HG03060 (cell line): ENCODE measurements at regions not wholly inside any gene's neighbourhood (a gene's known extent, or its start where the extent isn't known, plus 50 kb on each side); places are given as distances from the start of the nearest gene placed in this dataset.
"Not testable (repeated sequence)": the region's sequence is repeated elsewhere in the genome, so short reads cannot be mapped to it uniquely, and the experiment has no call there.

Experiments
- ATAC-seq: cut with Tn5 transposase; IDR thresholded peaks from one replicate; pipeline ENCODE4 v1.9.1; 2021; ENCODE audit warnings: low read depth, moderate number of reproducible peaks; ENCODE audit not compliant: unreplicated experiment

DNA sequence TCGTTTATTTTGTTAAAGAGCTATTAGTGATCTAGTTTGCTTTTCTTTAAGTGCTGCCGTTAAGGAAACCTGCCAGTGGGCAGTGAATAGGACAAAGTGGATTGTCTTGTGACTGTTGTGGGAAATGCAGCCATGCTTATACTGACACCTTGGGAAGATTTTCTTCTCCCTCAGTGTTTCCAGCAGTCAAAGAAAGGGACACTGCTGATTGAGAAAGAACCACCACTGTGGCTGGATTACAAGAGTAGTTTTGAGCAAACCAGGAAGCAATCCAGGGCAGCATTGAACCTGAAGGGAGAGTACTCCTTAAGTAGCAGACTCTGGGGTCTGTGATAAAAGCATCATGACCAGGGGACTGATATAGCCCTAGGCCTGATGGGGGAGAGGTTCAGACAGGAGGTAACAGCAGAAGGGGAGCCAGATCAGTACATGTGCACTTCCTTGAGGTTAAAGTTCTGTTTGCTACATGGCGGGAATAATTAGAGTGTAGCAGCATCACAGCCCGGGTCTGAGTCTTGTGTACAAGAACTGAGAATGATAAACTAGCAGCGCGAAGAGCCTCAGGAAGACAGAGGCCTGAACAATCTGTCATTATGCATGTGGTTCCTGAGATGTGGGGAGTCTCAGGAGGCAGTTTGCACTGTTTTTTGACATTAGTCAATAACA, 167.8 kb downstream of the C11orf91 start:
- no peak for ATAC-seq

DNA sequence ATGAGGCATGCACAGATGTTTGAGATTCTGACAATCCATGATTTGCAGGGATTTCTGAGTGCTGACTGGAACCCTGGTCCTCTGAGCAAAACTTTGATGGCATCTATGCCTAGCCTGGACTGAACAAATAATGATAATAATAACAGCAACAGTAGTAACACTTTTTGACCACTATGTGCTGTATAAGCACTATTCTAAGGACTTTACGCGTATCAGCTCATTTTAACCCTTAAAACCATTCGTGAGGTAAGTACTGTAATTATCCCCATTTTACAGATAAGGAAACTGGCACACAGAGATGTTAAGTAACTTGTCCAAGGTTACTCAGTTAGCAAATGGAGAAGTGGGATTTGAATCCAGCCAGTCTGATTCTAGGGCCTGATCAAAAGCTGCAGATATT, 168.4 kb downstream of the C11orf91 start:
- ATAC-seq, result no peak

DNA sequence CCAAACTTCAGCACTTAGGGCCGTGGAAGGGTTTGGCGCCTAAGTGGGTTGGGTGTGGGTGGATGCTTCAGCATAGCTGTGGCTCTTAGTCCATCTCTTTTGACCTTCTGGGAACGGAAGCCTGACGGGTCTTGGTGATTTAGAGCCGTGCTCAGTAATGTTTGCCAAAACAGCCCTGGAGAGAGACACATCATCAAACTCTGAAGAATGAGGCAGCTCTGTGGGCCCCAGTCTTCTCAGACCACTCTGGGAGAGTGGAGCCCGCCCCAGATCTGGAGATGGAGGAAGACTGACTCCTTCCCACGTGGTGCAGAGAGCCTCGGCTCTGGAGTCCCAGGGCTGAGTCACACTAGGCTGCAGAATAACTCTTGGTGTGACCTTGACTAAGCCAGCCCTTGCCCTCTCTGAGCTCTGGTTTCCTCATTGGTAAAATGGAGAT, 168.9 kb downstream of the C11orf91 start:
- no peak for ATAC-seq

DNA sequence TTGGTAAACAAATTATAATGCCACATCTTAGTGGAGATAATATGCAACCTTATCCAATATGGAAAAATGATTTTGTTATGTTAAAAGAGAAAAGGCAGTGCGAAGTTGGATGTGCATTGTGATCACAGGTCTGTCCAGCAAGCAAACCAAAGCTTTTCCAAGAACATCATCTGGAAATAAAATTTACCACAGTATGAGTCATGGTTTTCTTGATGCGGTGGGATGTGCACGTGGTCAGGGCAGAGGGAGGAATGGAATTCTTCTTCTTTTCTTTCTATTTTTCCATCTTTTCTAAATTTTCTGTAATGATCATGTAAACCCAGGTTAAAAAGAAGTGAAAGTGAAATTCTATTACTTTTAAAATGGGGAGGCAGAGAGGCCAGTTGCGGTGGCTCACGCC, 169.8 kb downstream of the C11orf91 start:
- ATAC-seq, result no peak

DNA sequence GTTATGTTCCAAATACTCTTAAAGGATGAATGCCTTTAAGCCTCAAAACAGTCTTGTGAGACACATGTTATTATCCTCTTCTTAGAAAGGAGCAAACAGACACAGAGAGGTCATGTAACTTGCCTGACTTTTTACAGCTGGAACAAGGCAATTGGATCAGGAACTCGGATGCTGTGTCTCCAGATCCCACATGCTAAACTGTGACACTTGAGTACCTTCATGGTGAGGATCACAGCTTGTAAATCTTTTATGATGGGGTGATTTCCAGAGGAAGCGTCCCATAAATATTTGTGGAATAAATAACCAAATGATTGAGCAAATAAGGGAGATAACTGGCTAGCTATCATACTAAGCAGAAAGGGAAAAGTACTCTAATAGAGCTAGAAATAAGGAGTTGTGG, 171.2 kb downstream of the C11orf91 start:
- no peak for ATAC-seq

DNA sequence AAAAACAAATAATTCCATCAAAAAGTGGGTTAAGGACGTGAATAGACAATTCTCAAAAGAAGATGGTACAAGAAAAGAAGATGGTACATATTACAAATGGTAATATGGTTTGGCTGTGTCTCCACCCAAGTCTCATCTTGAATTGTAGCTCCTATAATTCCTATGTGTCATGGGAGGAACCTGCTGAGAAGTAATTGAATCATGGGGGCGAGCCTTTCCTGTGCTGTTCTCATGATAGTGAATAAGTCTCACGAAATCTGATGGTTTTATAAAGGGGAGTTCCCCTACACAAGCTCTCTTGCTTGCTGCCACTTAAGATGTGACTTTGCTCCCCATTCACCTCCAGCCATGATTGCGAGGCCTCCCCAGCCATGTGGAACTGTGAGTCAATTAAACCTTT, 172.9 kb downstream of the C11orf91 start:
- ATAC-seq, result not testable (repeated sequence)

DNA sequence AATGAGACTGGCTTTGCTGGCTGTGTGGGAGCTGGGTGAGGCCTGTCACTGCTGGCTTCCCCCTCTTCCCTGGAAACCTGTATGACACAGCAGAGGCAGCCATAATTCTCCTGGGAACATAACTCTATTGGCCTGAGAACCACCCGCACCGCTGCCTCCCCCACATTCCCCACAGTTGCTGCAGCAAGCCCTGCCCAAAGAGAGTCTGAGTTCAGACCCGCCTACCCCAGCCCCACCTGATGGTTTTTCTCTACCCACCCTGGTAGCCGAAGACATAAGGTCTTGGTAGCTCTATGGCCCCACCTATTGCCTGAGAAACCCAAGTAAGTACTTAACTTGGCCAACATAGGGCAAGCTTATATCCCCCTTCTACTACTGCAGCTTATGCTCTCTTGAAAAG, 174.8 kb downstream of the C11orf91 start:
- no peak for ATAC-seq

DNA sequence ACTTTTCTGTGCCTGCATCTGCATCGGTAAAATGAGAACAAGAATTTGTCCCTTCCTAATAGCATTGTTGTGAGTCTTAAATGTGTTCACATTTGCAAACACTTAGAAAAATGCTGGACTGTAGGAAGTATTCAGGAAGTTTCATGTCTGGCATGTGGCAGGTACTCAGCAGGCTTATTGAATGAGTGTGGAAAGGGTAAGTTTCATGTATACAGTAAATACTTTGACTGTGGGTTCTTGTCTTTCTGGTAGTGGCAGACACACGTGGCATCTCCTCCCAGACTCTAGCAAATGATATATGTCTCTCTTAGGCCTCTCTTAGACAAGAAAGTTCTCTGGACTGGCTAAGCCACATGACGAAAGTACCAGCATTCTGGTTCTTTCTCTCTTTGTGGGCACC, 179.2 kb downstream of the C11orf91 start:
- no peak for ATAC-seq

DNA sequence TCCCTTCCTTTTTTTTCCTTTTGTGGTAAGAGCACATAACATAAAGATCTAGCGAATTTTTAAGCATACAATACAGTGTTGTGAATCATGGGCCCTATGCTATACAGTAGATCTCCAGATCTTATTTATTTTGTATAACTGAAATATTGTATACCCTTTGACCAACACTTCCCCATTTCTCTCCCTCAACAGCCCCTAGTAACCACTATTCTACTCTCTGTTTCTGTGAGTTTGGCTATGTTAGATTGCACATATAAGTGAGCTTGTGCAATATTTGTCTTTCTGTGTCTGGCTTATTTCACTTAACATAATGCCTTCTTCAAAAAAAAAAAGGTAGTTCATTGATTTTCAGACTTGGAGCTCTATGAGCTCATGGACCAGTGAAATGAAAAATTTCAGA, 180.5 kb downstream of the C11orf91 start:
- no peak for ATAC-seq

DNA sequence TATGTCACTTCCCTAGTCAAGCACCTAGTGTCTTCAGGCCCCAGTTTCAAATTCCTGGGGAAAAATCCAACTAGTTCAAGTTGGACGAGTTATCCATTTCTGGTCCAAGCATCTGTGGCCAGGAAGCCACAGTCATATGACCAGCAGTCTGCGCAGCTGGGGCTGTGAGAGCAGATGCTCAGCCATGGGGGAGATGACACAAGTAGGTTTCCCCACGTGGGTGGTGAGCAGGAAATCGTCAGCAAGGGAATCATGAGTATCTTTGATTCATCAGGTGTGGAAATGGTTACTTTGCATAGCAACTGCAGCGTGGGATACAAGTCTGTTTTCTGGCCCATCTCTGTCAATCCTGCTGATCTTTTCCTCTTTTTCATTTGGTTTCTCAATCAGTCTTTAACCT, 185.3 kb downstream of the C11orf91 start:
- no peak for ATAC-seq

DNA sequence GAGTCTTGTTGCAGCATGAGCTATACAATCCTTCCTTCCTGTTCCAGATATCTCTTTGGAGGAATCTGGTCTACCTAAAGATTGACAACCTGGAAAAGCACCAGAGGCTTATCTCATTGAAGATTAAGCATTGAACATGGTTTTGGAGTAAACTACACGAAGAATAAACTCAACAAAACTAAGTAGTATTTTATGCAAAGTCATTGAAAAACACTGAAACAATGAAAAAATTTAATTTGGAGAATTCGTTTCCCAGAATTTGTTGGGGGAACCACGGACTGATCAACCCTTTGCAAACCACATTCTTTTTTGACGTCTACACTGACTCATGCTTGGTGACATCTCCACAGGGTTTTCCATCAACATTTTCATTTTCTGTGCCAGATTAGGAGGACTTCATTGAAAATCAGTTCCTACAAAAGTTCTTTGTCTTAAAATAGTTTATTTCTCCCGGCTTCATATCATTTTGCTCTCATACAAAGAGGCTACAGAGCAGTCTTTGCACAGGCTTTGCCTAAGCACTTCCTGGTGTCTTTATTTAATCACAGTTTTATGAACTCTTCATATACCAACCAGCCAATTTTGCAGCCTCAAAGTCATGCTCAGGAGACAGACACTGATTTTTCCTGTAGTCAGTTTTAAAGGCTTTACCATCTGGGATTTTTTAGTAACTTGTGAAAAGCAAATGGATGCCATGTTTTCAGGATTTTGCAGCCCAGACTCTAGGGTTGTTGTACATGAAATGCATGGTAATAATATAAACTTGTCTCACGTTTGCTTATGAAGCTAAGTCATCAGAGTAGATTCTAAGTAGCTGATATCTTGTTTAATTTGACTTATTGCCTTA, 186.3 kb downstream of the C11orf91 start:
- no peak for ATAC-seq

DNA sequence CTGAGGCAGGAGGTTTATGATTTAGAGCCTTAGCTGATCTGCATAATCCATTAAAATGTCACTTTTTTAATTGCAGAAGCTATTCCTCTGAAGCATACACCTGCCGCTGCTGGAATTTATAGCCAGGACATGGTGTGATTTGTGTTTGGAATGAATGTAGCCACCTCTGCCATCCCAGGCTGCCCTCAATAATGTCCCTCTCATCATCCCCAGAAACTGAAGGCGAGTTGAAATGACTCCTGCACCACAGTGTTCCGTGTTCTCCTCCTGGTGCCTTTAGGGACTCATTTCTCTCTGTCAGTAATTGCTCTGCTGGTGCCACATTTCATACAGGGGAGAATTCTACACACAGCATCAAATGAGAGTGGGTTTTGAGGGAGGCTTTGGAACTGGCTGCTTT, 191.0 kb downstream of the C11orf91 start:
- ATAC-seq, result no peak

DNA sequence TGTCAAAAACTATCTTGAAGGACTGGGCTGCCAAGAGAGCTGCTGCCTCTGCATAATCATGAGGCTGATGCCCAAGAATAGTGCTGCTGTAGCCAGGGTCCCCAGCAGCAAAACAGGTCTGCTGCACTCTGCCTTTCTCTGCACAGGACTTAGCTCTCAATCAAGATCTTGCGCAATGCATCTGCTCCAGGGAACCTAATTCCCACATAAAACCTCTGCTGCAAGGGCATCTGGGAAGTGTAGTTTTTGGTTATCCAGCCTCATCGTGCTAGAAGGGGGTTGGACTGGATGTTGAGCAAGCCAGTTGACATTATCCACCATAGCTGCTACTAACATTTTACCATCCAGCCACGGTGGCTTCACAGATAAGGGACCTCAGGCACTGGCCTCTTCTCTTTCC, 192.7 kb downstream of the C11orf91 start:
- no peak for ATAC-seq

DNA sequence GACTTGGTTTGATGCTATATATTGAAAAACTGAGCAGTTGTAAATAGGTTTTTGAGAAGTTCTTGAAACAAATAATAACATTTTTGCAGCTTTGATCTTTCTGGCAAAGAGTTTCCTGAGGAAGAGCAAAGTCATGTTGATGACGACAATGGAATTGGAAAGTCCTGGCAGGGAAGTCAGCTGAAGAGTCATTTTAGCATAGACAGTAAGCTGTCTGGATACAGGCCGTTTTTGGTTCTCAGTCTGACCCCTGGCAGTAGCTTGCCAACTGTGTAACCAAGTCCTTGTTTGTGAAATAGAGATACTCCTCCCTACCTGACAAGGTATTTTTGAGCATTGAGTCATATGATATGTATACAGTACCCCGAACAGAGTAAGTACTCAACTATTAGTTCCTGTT, 193.3 kb downstream of the C11orf91 start:
- no peak for ATAC-seq

DNA sequence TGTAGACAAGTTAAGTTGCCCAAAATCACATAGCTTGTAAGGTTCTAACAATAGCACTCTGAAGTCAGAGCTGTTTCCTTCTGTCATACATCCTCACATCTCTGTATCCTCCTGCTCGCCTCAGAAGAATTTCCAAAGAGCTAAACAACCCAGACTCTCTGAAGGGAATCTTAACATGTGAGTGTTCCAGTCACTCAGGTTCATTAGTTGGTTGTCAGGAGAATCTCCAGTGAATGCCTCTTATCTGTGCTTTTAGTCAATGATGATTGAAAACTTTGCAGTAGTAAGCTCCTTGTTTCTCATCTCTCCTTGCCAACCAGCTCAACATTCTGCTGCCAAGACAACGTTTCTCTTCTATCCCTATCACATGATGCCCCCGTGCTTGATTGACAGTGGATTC, 195.5 kb downstream of the C11orf91 start:
- ATAC-seq, result no peak

DNA sequence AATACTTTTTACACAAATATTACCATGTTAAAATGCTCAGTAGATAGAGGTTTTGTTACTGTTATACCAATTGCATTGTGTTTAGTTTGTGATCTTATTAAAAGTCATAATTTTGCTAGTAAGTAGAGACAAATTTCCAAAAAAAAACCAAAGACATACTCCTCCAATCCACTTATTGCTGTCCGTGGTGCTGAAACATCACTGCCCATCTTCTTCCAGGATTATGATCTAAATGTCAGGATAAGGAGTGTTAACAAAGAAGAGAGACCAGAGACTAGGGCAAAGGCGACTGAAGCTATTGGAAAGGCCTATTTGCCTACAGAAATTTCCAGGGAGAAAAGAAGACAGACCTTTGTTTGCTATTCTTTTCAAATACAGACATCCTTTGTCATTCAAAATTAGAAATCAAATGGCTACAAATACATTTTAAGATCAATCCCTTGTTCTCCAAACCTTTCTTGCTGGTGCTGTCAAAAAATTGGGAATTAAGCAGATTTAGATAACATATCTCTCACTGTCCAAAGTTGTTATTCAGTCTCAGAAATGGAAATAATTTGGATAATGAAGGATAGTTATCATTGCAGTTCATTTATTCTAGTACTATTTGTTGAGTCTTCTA, 199.7 kb downstream of the C11orf91 start:
- no peak for ATAC-seq

DNA sequence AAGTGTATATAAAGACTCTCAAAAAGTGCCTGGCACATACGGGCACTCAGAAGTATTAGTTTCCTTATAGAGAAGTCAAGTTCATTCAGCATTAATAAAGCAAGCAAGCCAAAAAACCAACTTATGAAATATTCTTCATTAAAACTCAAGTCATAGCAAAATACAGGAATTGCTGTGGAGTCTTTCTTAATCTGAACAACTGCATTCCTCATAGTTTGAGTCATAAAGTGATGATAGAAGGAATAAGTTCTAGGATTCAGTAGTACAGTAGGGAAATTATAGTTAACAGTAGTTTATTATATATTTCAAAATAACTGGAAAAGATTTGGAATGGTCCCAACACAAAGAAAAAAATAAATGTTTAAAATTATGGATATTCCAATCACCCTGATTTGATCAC, 200.3 kb downstream of the C11orf91 start:
- no peak for ATAC-seq

DNA sequence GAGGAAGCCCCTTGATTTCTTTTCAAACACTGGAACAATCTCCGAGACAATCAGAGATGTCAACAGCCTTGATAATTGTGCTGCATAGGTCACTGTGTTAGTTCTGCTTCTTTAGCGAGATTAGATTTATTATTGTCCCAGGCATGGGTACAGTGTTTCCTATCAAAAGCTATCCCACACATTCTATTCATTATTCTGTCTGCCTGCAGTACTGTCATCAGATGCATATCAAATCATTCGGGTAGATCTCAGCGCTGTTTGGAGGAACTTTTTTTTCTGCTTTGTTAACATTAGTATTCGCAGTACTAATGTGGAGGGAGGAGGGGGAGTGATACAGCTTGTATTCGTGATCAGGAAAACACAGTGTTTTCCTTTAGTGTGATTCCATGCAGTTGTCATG, 208.0 kb downstream of the C11orf91 start:
- ATAC-seq, result no peak

DNA sequence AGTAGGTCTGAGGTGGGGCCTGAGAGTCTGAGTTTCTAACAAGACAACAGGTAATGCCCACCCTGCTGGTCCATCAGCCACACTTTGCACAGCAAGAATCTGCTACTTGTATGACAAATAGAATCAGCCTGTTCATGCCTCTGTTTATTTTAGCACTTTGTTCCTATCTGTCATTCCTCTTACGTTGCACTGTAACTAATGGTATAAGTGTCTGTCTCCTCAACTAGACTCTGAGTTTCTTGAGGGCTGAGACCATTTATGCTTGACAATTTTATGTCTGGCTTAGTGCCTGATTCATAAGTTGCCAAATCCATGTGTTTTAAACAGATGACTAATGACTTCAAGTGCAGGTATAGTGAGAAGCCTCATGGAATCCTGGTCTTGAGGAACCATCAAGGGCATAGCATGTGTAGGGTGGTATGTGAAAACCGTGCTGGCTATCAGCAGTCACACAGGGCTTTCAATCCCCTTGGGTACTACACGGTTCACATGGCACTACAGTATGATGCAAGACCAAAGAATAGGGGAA, 209.7 kb downstream of the C11orf91 start:
- ATAC-seq, result no peak

DNA sequence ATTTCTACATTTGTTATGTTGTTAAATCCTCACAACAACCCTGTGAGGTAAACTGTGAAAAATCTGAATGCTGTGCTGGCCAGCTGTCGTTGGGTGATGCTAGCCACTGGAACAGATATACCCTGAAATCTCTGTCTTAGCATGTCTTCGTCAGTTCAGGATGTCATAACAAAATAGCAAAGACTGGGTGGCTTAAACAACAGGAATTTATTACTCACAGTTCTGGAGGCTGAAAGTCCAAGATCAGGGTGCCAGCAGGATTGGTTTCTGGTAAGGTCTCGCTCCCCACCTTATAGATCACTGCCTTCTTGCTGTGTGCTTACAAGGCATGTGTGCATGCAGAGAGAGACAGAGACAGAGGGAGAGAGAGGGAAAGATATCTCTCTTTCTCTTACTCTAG, 211.7 kb downstream of the C11orf91 start:
- no peak for ATAC-seq

DNA sequence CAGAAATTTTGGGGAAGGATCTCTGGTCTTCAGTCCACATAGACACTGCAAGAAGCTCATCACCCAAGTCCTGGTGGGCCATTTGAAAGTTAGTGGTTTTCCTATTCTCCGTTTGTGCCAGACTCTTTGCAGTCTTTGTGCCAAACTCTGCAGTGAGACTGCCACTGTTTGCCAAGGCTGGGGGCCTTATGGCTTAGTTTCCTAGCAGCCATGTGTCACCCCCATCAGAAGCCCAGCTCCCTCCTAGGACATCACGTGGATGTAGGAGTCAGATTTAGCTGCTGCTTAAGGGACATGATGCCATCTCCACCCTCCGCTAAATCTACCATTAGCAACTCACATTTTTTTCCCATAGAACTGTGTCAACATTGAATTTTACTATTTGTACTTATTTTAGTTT, 220.0 kb downstream of the C11orf91 start:
- ATAC-seq, result no peak
